HL-60 (cell line): ENCODE measurements at regions not wholly inside any gene's neighbourhood (a gene's known extent, or its start where the extent isn't known, plus 50 kb on each side); places are given as distances from the start of the nearest gene placed in this dataset.

Source experiments
- DNase-seq, 2 experiments: peaks; one replicate each; pipeline ENCODE4 v3.0.0-alpha.2; 2010 to 2020; ENCODE audit warnings: low read depth in 1 of 2, low spot score in 1 of 2
- H3K27ac ChIP-seq: fragments of 250-450 bp; sonication (Bioruptor Pico); replicated peaks from 2 replicates; pipeline ENCODE4 v1.5.1; 2020; ENCODE audit warnings: mild to moderate bottlenecking, moderate library complexity
- H3K27me3 ChIP-seq: fragments of 250-450 bp; sonication (Bioruptor Pico); 2 replicates; pipeline ENCODE4 v1.5.1; 2021; ENCODE audit warnings: mild to moderate bottlenecking, moderate library complexity; ENCODE audit not compliant: insufficient read depth, poor library complexity, severe bottlenecking
- H3K4me3 ChIP-seq: replicated peaks from 2 replicates; pipeline ENCODE4 v1.5.1; 2011; ENCODE audit warnings: mild to moderate bottlenecking, control low read depth, low read length; ENCODE audit not compliant: insufficient read depth
- CTCF ChIP-seq: IDR thresholded peaks from one replicate; pipeline ENCODE4 v1.5.1; 2011; ENCODE audit warnings: low read length, control low read depth, inconsistent platforms; ENCODE audit not compliant: insufficient read depth
- GABPA ChIP-seq: IDR thresholded peaks from 2 replicates; pipeline ENCODE4 v1.6.1; 2012; ENCODE audit warnings: low read depth
- POLR2AphosphoS5 ChIP-seq: IDR thresholded peaks from 2 replicates; pipeline ENCODE4 v1.6.1; 2012; ENCODE audit warnings: low read depth
- REST ChIP-seq: IDR thresholded peaks from 2 replicates; pipeline ENCODE4 v1.6.1; 2012; ENCODE audit warnings: low read depth; ENCODE audit not compliant: insufficient replicate concordance
- SPI1 ChIP-seq: IDR thresholded peaks from 2 replicates; pipeline ENCODE4 v1.6.1; 2012; ENCODE audit warnings: low read depth, mild to moderate bottlenecking, borderline replicate concordance

GRCh38 chr6:3579652-3580175, 122.9 kb upstream of the SLC22A23 start:
- H3K27me3 ChIP-seq, result peaks cover 8% of the 10 kb centered on the region
- no peak for DNase-seq
- H3K4me3 ChIP-seq, result no peak overlapping the region
- H3K27ac ChIP-seq, result no peak overlapping the region
- TF ChIP-seq GABPA (no peak), SPI1 (no peak), CTCF (no peak), REST (no peak), POLR2AphosphoS5 (no peak)

GRCh38 chr6:3578981-3579380, 122.1 kb upstream of the SLC22A23 start:
- H3K4me3 ChIP-seq, result no peak overlapping the region
- H3K27me3 ChIP-seq, result peaks cover 8% of the 10 kb centered on the region
- TF ChIP-seq CTCF (no peak), GABPA (no peak), REST (no peak), POLR2AphosphoS5 (no peak), SPI1 (no peak)
- no peak overlapping the region for H3K27ac ChIP-seq
- no peak for DNase-seq

DNA sequence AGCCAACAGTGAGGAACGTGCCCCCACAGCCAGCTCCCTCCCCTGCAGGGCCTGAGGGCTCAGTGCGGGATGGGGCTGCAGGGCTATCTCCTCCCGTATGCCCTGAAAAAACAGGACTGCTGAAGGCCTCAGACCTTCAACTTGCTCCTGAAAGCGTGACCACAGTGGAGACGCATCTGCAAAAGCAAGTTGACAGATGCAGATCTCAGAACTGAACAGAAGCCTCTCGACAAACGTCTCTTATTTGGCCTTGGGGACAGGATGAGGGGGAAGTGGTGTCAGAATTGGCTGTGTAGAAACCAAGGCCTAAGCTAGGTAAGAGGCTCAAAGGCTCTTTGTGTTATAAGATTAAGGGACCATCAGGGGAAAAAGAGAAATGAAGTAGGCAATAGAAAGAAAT, 120.7 kb upstream of the SLC22A23 start:
- TF ChIP-seq CTCF (no peak), GABPA (no peak), SPI1 (no peak), REST (no peak), POLR2AphosphoS5 (no peak)
- peaks cover 6% of the 10 kb centered on the region for H3K27me3 ChIP-seq
- no peak overlapping the region for H3K4me3 ChIP-seq
- DNase-seq, result no peak
- H3K27ac ChIP-seq, result no peak overlapping the region
